Fibroblast of the aortic adventitia (primary cell): ENCODE measurements at regions not wholly inside any gene's neighbourhood (a gene's known extent, or its start where the extent isn't known, plus 50 kb on each side); places are given as distances from the start of the nearest gene placed in this dataset. TPM values are rescaled to one million over a fixed set of nuclear protein-coding genes. Genes with fewer than 3 reads are reported as not detected.

Experiments
- DNase-seq: peaks from one replicate; pipeline ENCODE4 v3.0.0-alpha.2; 2010; ENCODE audit warnings: low read depth
- H3K4me3 ChIP-seq: 2 replicates; pipeline ENCODE4 v1.5.1; 2011; ENCODE audit warnings: low read depth, mild to moderate bottlenecking, control low read depth, low read length, moderate library complexity
- small RNA-seq: library from RNA; depleted of rRNA; stranded (forward); fragments of <200 nt; gene quantifications from one replicate; pipeline ENCODE3, GENCODE V24; 2012
- TF ChIP-seq, protein P1 (sequence below): IDR thresholded peaks from 2 replicates; pipeline ENCODE4 v1.5.1; 2011; ENCODE audit warnings: mild to moderate bottlenecking, low read length, control low read depth, inconsistent platforms; ENCODE audit not compliant: insufficient read depth

GRCh38 chrX:76228499-76228898, 55.6 kb downstream of the PBDC1 start:
- no peak overlapping the region for H3K4me3 ChIP-seq
- TF ChIP-seq, protein P1, sequence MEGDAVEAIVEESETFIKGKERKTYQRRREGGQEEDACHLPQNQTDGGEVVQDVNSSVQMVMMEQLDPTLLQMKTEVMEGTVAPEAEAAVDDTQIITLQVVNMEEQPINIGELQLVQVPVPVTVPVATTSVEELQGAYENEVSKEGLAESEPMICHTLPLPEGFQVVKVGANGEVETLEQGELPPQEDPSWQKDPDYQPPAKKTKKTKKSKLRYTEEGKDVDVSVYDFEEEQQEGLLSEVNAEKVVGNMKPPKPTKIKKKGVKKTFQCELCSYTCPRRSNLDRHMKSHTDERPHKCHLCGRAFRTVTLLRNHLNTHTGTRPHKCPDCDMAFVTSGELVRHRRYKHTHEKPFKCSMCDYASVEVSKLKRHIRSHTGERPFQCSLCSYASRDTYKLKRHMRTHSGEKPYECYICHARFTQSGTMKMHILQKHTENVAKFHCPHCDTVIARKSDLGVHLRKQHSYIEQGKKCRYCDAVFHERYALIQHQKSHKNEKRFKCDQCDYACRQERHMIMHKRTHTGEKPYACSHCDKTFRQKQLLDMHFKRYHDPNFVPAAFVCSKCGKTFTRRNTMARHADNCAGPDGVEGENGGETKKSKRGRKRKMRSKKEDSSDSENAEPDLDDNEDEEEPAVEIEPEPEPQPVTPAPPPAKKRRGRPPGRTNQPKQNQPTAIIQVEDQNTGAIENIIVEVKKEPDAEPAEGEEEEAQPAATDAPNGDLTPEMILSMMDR = no peak
- no peak for DNase-seq

GRCh38 chrX:76248901-76249300, 76.0 kb downstream of the PBDC1 start:
- no peak for DNase-seq
- H3K4me3 ChIP-seq = no peak overlapping the region
- TF ChIP-seq, protein P1 = no peak

DNA sequence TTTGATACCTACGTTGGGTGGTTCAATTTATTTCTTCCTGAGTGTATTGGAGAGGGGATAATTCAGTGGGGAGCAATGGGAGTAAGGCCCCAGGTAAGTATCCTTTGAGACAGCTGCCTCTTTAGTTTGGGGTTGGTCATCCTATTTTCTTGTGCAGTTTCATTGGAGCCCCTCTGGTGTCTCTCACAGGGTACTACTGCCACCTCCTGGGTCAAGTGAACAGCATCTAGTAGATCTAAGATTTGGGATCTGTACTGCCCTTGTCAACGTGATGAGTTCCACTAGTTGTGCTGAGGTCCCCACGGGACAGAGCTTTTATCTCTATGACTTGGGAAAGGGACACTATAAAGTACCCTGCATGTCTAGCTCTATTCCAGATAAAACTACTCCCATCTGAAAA, 80.6 kb downstream of the PBDC1 start:
- TF ChIP-seq, protein P1 = peak; percentile 56
- peak; percentile 59 for DNase-seq
- no peak overlapping the region for H3K4me3 ChIP-seq

- TF ChIP-seq, protein P1 = peak; percentile 74
- H3K4me3 ChIP-seq = no peak overlapping the region
- DNase-seq = peak; percentile 71
These were observed 106.1 kb downstream of the PBDC1 start for GRCh38 chrX:76279007-76279406.

Small RNA genes lying in the stretch of these regions (small RNA-seq; reads per million reads assigned to genes)
- not detected for gene RNU6-867P
